ENCODE measurements at regions not wholly inside any gene's neighbourhood (a gene's known extent, or its start where the extent isn't known, plus 50 kb on each side); places are given as distances from the start of the nearest gene placed in this dataset.

GRCh38 chr6:40315060-40315459 is 272.1 kb downstream of the LRFN2 start:
- Histone ChIP-seq H3K36me3 (no peaks in the 10 kb centered on the region), H3K9me3 (peaks cover 5% of the 10 kb centered on the region; the same call in 1 of the 2 replicates), H3K27me3 (no peaks in the 10 kb centered on the region), H3K9ac (no peak overlapping the region), H3K4me1 (no peaks in the 10 kb centered on the region), H3K27ac (no peak overlapping the region), H4K20me1 (no peaks in the 10 kb centered on the region), H3K4me3 (no peak overlapping the region), H3K4me2 (no peak overlapping the region)
- TF ChIP-seq Cebpa-rat (IDR thresholded peaks at IDR 0.05): no peak

GRCh38 chr6:40313582-40313981 is 273.6 kb downstream of the LRFN2 start:
- no peak overlapping the region for H3K4me2 ChIP-seq
- no peak overlapping the region for H3K27ac ChIP-seq
- H3K36me3 ChIP-seq: no peaks in the 10 kb centered on the region
- no peaks in the 10 kb centered on the region for H4K20me1 ChIP-seq
- H3K4me1 ChIP-seq: no peaks in the 10 kb centered on the region
- H3K27me3 ChIP-seq: no peaks in the 10 kb centered on the region
- no peaks in the 10 kb centered on the region for H3K9me3 ChIP-seq
- H3K9ac ChIP-seq: no peak overlapping the region
- no peak overlapping the region for H3K4me3 ChIP-seq
- no peak for TF ChIP-seq Cebpa-rat (IDR thresholded peaks at IDR 0.05)

- H3K27ac ChIP-seq: no peak overlapping the region
These were observed 274.8 kb downstream of the LRFN2 start for GRCh38 chr6:40312213-40313015.

GRCh38 chr6:40308533-40309306 is 278.4 kb downstream of the LRFN2 start:
- Histone ChIP-seq H3K4me3 (no peak overlapping the region), H3K4me2 (no peak overlapping the region), H3K9me3 (peaks cover 5% of the 10 kb centered on the region; the same call in 1 of the 2 replicates), H3K27ac (no peak overlapping the region), H3K9ac (no peak overlapping the region), H3K27me3 (no peaks in the 10 kb centered on the region), H3K4me1 (no peaks in the 10 kb centered on the region), H4K20me1 (no peaks in the 10 kb centered on the region), H3K36me3 (no peaks in the 10 kb centered on the region)
- TF ChIP-seq Cebpa-rat (IDR thresholded peaks at IDR 0.05): no peak

More at GRCh38 chr6:40312213-40313015, 274.8 kb downstream of the LRFN2 start:
- Histone ChIP-seq H3K36me3 (no peaks in the 10 kb centered on the region), H3K4me2 (no peak overlapping the region), H3K9ac (no peak overlapping the region), H3K9me3 (no peaks in the 10 kb centered on the region), H3K4me3 (no peak overlapping the region), H3K27me3 (no peaks in the 10 kb centered on the region), H3K4me1 (no peaks in the 10 kb centered on the region), H4K20me1 (no peaks in the 10 kb centered on the region)
- no peak for TF ChIP-seq Cebpa-rat (IDR thresholded peaks at IDR 0.05)

GRCh38 chr6:40307712-40308111 is 279.5 kb downstream of the LRFN2 start:
- Histone ChIP-seq H3K27me3 (no peaks in the 10 kb centered on the region), H3K4me1 (no peaks in the 10 kb centered on the region), H3K27ac (no peak overlapping the region), H3K4me2 (no peak overlapping the region), H3K4me3 (no peak overlapping the region), H4K20me1 (no peaks in the 10 kb centered on the region), H3K9ac (no peak overlapping the region), H3K36me3 (no peaks in the 10 kb centered on the region), H3K9me3 (peaks cover 5% of the 10 kb centered on the region; the same call in 1 of the 2 replicates)
- no peak for TF ChIP-seq Cebpa-rat (IDR thresholded peaks at IDR 0.05)

- Histone ChIP-seq H3K36me3 (no peaks in the 10 kb centered on the region), H3K4me1 (no peaks in the 10 kb centered on the region), H3K4me2 (no peak overlapping the region), H4K20me1 (no peaks in the 10 kb centered on the region), H3K27ac (no peak overlapping the region), H3K27me3 (no peaks in the 10 kb centered on the region), H3K9me3 (peaks cover 8% of the 10 kb centered on the region; the same call in 1 of the 2 replicates), H3K4me3 (no peak overlapping the region), H3K9ac (no peak overlapping the region)
- no peak for TF ChIP-seq Cebpa-rat (IDR thresholded peaks at IDR 0.05)
These were observed 284.2 kb downstream of the LRFN2 start for GRCh38 chr6:40302856-40303454.

- no peak overlapping the region for H3K9ac ChIP-seq
- H3K36me3 ChIP-seq: no peaks in the 10 kb centered on the region
- no peak overlapping the region for H3K4me3 ChIP-seq
- H4K20me1 ChIP-seq: no peaks in the 10 kb centered on the region
- peaks cover 3% of the 10 kb centered on the region; the same call in 1 of the 2 replicates for H3K9me3 ChIP-seq
- H3K4me1 ChIP-seq: no peaks in the 10 kb centered on the region
- H3K4me2 ChIP-seq: no peak overlapping the region
- no peak overlapping the region for H3K27ac ChIP-seq
- no peaks in the 10 kb centered on the region for H3K27me3 ChIP-seq
- TF ChIP-seq Cebpa-rat (IDR thresholded peaks at IDR 0.05): no peak
These were observed 287.5 kb downstream of the LRFN2 start for GRCh38 chr6:40299681-40300080.

GRCh38 chr6:40298207-40298606 is 289.0 kb downstream of the LRFN2 start:
- Histone ChIP-seq H3K4me2 (no peak overlapping the region), H3K36me3 (no peaks in the 10 kb centered on the region), H4K20me1 (no peaks in the 10 kb centered on the region), H3K27me3 (no peaks in the 10 kb centered on the region), H3K4me1 (no peaks in the 10 kb centered on the region), H3K4me3 (no peak overlapping the region), H3K9me3 (peaks cover 3% of the 10 kb centered on the region; the same call in 1 of the 2 replicates), H3K9ac (no peak overlapping the region), H3K27ac (no peak overlapping the region)
- no peak for TF ChIP-seq Cebpa-rat (IDR thresholded peaks at IDR 0.05)

- Histone ChIP-seq H3K9me3 (peaks cover 3% of the 10 kb centered on the region; the same call in 1 of the 2 replicates), H3K27me3 (no peaks in the 10 kb centered on the region), H3K27ac (no peak overlapping the region), H3K4me2 (no peak overlapping the region), H3K9ac (no peak overlapping the region), H3K4me3 (no peak overlapping the region), H3K36me3 (no peaks in the 10 kb centered on the region), H4K20me1 (no peaks in the 10 kb centered on the region), H3K4me1 (no peaks in the 10 kb centered on the region)
- TF ChIP-seq Cebpa-rat (IDR thresholded peaks at IDR 0.05): no peak
These were observed 291.8 kb downstream of the LRFN2 start for GRCh38 chr6:40295251-40295950.

All from BLaER1 (cell line).